NCI-H748 treated with DMSO at 0.1 percent for 48 hours (cell line): ENCODE measurements at regions not wholly inside any gene's neighbourhood (a gene's known extent, or its start where the extent isn't known, plus 50 kb on each side); places are given as distances from the start of the nearest gene placed in this dataset.

Experiments
- DNase-seq: peaks from one replicate; lab custom pipeline; 2025; lab: John Stamatoyannopoulos, UW

DNA sequence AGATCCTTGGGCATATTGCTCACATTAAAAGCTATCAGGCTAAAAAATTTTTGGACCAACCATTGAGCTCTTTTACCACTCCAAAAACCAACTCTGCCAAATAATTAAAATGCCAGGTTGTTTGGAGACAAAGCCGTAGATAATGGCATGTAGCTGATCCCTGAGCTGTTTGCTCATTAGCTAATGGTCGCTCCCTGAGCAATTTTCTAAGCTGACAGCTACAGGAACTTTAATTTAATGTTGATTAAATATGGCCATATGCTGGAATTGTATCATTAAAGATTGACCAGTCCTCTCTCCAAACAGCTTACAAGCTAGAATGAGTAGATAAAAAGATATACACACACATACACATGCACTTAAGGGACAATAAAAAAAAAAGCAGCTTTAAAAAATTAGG is 216.2 kb upstream of the ARHGAP20 start:
- DNase-seq, result no peak

- DNase-seq, result no peak
Measured at GRCh38 chr11:110921742-110922521, 209.7 kb upstream of the ARHGAP20 start.

- DNase-seq, result no peak
Measured at GRCh38 chr11:110919241-110919922, 207.1 kb upstream of the ARHGAP20 start.

GRCh38 chr11:110918351-110918750 is 206.1 kb upstream of the ARHGAP20 start:
- DNase-seq, result no peak

- DNase-seq, result no peak
Measured at GRCh38 chr11:110912437-110912836, 200.2 kb upstream of the ARHGAP20 start.

GRCh38 chr11:110910384-110910783 is 198.1 kb upstream of the ARHGAP20 start:
- no peak for DNase-seq

DNA sequence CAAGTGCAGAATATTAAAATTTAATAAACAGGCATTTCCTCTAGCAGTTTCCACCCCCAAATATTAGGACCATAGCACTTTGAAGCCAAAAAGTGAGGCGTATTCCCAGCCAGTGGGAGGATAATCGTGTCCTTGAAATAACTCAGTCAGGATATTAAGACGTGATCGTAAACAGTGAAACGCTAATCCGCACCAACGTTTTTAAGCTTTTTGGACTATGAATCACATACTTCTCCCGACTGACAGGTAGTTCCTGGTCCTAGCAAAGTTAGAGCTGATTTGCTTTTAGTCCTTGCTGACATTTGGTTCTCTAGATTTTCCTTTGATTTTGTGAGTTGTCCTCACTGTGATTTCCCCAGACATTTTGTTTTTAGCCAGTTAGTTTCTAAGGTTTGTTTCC is 197.1 kb upstream of the ARHGAP20 start:
- no peak for DNase-seq

- no peak for DNase-seq
Measured at GRCh38 chr11:110908401-110909105, 196.3 kb upstream of the ARHGAP20 start.

GRCh38 chr11:110907629-110908028 is 195.4 kb upstream of the ARHGAP20 start:
- DNase-seq, result no peak

- no peak for DNase-seq
Measured at GRCh38 chr11:110903830-110904229, 191.6 kb upstream of the ARHGAP20 start.

DNA sequence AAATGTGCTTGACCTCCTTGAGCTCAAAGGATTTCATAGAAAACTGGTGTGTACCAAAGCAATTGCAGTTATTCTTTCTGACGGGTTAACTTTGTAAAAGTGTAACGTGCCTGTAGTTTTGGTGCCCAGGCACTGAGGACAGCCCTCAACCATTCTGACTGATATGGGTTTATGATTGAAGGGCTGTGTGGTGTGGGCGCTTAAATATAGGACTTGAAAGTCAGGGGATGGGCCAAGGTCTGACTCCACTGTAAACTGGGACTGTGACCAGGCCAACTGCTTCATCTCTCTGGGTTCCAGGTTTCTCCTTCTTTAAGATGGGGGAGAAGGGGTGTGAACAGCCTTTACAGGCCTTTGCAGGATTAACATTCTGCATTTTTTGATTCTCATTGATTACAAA is 191.1 kb upstream of the ARHGAP20 start:
- no peak for DNase-seq

DNA sequence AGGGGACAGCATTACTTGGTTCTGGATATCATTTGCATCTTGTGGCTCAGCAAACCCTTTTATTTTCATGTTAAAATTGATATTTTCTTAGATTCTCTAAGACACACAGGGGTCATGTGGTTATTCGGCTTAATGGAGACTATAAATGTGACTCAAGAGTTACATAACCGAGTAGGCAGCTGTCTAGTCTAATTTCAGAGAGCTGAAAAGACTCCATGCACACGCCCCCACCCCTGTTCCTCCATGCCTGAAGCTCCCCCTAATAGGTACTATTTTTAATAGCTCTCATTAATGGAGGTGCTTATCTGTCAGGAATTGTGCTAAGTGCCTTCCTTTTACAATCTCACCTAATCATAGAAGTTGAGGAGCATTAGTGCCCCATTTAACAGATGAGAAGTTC is 189.2 kb upstream of the ARHGAP20 start:
- DNase-seq, result no peak

- DNase-seq, result no peak
Measured at GRCh38 chr11:110900426-110900825, 188.2 kb upstream of the ARHGAP20 start.

- DNase-seq, result no peak
Measured at GRCh38 chr11:110897035-110897434, 184.8 kb upstream of the ARHGAP20 start.

GRCh38 chr11:110896358-110896757 is 184.1 kb upstream of the ARHGAP20 start:
- no peak for DNase-seq

DNA sequence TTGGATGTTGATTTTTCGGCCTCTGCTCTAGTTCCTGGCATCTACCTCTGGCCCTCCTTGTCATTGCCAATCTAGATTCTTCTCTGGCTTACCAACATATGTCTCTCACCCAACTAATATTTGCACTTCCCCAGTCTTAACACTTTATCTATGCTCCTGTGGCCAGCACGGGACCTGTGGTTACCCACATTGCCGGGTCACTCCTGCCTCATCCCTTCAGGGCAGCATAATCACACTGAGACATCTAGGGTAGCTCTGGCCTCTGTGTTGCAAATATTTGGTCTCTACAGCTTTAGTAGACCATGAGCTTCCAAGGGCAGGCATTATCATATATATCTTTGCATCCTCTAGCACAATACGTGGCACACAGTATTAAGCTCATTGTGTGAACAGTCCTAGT is 182.0 kb upstream of the ARHGAP20 start:
- DNase-seq, result no peak

DNA sequence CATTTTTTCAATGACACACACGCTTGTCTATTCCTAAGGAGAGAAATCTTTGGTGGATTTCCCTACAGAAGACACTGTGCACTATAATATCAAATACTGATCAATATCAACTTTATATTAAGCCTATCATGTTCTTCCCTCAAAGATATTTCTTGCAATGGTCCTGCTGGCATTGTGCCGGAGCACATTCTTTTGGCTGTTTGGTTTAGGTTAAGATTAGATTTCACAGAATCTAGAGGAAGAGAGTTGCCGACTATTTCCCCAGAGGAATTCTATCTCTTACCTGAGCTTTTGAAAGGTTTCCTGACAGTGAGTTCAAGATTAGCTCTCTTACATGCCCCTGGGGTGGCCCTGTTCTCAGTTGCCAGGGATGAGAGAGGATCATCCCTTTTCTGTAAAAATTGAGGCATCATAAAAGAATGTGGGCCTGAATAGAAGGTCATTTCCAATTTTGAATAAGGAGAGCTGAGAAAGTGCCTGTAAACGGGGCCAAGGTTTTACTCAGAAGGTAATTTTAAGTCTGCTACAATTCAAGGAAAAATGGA is 180.6 kb upstream of the ARHGAP20 start:
- DNase-seq, result no peak

DNA sequence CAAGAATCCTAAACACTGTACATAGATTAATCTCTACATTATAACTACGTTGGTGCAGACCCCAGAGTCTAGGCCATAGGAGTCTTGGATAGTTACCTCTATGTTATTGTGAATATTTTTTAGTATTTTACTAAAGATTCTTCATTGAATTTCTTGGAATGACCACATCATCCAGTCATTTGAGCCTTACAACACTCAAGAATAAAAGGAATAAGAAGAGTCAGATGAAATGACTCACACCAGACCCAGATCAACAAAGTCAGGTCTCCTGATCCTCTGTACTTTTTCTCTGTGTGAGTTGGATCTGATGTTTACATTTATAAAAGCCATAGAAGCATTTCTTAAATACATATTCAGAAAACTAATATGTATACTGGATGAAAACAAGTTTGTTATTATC is 179.2 kb upstream of the ARHGAP20 start:
- no peak for DNase-seq

DNA sequence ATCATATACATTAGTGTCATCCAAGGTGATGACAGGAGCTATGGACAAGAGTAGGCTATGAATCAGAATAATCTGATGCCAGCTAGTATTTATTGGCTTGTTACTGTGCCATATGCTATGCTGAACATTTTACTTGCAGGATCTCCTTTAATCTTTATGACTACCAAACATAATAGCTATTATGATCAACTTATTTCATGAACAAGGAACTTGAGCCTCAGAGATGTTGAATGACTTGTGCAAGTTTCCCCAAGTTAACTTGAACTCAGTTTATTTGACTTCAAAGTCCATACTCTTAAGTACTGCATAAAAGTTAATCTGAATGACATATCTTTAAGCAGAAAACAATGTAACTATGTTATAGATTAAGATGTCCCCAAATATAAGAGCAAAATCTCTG is 178.8 kb upstream of the ARHGAP20 start:
- no peak for DNase-seq

DNA sequence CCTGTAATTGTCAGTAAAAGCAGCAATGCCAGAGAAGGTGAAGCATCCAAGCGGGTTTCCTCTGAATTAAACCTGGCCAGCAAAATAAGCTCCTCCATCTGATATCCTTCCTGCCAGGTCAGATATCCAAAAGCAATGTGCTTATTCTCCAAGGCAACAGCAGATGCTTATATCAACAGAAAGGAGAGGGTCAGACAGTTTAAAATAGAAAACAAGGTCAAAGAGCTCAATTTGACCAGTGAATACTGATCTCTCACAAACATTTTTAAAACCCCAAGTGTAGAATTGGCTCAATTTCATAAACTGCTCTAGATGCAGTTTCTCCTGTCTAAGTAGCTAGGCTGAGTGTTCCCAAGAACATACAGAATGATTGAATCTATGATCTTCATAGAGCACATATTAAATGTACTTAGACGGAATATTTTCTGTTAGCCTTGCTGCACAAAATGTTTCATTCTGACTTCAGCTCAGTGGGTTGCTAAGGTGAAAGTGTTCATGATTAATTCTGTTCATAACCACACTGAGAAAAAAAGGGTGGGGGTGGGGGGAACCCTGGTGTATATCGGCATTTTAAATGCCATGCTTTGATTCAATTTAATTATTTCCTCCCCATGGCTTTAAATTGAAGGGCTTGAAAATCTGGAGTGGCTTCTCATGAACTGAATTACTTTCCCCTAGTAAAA is 174.2 kb upstream of the ARHGAP20 start:
- no peak for DNase-seq

DNA sequence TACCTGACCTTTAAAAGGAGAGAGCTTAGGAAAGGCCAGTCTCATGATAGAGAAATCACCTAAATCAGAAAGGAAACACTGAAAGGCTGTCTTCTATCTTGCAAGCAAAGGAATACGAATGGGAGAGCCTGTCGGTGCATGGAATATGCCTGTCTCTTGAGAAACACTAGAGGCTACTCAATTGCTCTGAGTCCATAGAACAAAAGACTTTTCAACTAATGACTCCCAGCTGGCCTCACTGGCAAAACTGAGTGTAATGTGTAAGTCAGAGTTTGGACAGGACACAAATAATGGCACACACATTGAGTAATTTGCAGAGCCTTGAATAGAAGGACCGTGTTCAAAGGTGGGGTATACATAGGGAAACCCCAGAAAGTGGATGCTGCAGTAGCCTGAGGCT is 171.0 kb upstream of the ARHGAP20 start:
- no peak for DNase-seq

- no peak for DNase-seq
Measured at GRCh38 chr11:110878513-110878912, 166.3 kb upstream of the ARHGAP20 start.
